ENCODE measurements at regions not wholly inside any gene's neighbourhood (a gene's known extent, or its start where the extent isn't known, plus 50 kb on each side); places are given as distances from the start of the nearest gene placed in this dataset.

GRCh38 chr3:117486719-117487716, 777.4 kb downstream of the TUSC7 start:
- no peak for TF ChIP-seq CTCF (IDR thresholded peaks at IDR 0.05; ENCODE audit: insufficient read depth, low read depth, low read length)
- no peak for DNase-seq (ENCODE audit: low read depth)
- H3K4me3 ChIP-seq (ENCODE audit: low read depth, low read length): no peak overlapping the region

DNA sequence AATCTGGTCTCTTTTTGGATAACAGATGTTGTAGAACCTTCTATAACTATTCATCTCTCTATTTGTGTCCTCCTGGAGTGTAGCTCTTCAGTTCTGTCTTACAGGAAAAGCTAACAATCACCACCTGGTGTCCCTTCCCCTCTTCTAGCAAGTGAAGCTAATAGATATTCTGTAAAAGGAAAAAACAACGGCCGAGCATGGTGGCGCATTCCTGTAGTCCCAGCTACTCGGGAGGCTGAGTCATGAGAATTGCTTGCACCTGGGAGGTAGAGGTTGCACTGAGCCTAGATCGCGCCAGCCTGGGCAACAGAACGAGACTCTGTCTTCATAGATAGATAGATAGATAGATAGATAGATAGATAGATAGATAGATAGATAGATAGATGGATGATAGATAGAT, 779.4 kb downstream of the TUSC7 start:
- no peak overlapping the region for H3K4me3 ChIP-seq (ENCODE audit: low read depth, low read length)
- no peak for TF ChIP-seq CTCF (IDR thresholded peaks at IDR 0.05; ENCODE audit: insufficient read depth, low read depth, low read length)
- no peak for DNase-seq (ENCODE audit: low read depth)

DNA sequence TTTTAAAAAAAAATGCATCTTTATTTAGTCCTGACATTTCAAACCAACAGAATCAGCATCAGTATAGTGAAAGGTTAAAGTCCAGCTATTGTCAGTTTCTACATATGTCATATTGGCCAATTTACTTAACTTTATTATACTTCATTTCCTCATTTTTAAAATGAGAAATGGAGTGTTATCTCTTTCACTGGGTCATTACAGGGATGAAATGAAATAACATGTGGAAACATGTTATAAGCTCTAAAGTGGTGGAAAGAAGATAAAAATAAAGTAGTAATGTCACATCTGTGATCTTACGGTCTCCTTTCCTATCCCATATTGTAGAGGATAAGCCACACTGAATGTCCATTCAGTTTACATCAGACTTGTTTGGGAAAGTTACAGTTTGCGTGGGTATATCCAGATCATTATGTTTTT, 780.1 kb downstream of the TUSC7 start:
- DNase-seq (ENCODE audit: low read depth): no peak
- TF ChIP-seq CTCF (IDR thresholded peaks at IDR 0.05; ENCODE audit: insufficient read depth, low read depth, low read length): no peak
- no peak overlapping the region for H3K4me3 ChIP-seq (ENCODE audit: low read depth, low read length)

GRCh38 chr3:117490716-117491115, 781.1 kb downstream of the TUSC7 start:
- no peak for TF ChIP-seq CTCF (IDR thresholded peaks at IDR 0.05; ENCODE audit: insufficient read depth, low read depth, low read length)
- no peak overlapping the region for H3K4me3 ChIP-seq (ENCODE audit: low read depth, low read length)
- DNase-seq (ENCODE audit: low read depth): no peak

DNA sequence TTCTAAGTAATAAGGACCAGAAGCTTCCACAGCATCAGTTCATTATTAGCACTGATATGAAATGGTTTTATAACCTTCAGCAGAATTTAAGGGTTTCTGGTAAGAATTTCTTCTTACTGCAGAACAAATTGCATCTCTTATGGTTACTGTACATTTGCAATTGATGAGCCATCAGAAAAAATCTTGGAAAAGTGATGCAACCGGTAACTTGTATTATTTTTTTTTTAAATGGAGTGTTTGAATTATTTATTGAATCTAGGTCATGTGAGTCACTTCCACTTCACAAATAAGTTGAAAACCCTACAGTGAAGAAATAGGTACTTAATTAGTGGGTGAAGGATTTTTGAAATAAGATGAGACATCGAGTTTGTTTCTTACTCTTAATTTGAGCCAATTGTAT, 786.0 kb downstream of the TUSC7 start:
- no peak overlapping the region for H3K4me3 ChIP-seq (ENCODE audit: low read depth, low read length)
- TF ChIP-seq CTCF (IDR thresholded peaks at IDR 0.05; ENCODE audit: insufficient read depth, low read depth, low read length): no peak
- no peak for DNase-seq (ENCODE audit: low read depth)

DNA sequence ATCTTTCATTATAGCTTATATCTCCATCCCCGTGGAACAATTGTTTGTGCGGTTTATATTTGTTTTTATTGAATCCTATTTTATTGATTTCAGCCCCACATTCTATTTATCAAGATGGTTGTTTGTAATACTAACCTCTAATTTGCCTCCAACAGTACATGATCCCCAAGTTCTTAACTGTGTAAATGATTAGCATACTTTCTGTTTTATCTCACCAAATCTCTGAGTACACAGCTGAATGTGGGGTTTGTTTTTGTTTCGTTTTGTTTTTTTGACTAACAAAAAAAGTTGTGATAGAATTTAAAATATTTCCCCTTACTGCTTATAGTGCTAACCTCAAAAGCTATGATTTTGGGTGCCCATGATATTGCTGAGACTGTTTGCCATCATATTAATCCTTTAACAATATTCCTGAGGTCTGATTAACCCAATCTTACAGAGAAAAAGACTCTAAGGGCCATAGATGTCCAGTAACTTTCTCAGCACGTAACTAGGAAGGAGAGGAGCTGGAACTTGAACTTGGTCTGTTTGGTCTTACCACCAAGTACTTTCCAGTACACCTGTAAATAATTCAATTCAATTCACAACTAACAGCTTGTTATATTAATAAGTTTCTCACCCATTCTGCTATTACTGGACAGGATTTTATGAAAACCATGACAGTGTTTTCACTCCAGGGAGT, 789.8 kb downstream of the TUSC7 start:
- no peak overlapping the region for H3K4me3 ChIP-seq (ENCODE audit: low read depth, low read length)
- no peak for TF ChIP-seq CTCF (IDR thresholded peaks at IDR 0.05; ENCODE audit: insufficient read depth, low read depth, low read length)
- peak; percentile 6 for DNase-seq (ENCODE audit: low read depth)
